RWPE2 (cell line): ENCODE measurements at regions not wholly inside any gene's neighbourhood (a gene's known extent, or its start where the extent isn't known, plus 50 kb on each side); places are given as distances from the start of the nearest gene placed in this dataset.

Source experiments
- ATAC-seq: fragments of 200-7000 bp; cut with Tn5 transposase; 3 replicates; pipeline ENCODE4 v1.9.1; 2021; ENCODE audit warnings: low read depth
- DNase-seq: peaks from one replicate; pipeline ENCODE4 v3.0.0-alpha.2; 2020; ENCODE audit warnings: low spot score
- H3K27ac ChIP-seq: fragments of 450-650 bp; 2 replicates; pipeline ENCODE4 v1.5.1; 2017; ENCODE audit warnings: mild to moderate bottlenecking; ENCODE audit not compliant: poor library complexity, severe bottlenecking
- H3K27me3 ChIP-seq: fragments of 250-450 bp; sonication (Bioruptor Pico); 2 replicates; pipeline ENCODE4 v1.5.1; 2021; ENCODE audit warnings: mild to moderate bottlenecking, moderate library complexity; ENCODE audit not compliant: insufficient read depth, poor library complexity, severe bottlenecking
- H3K36me3 ChIP-seq: fragments of 250-450 bp; sonication (Bioruptor Pico); 2 replicates; pipeline ENCODE4 v1.5.1; 2020; ENCODE audit warnings: low read depth, mild to moderate bottlenecking, moderate library complexity
- H3K4me1 ChIP-seq: fragments of 250-450 bp; sonication (Bioruptor Pico); 2 replicates; pipeline ENCODE4 v1.5.1; 2021; ENCODE audit warnings: mild to moderate bottlenecking, moderate library complexity; ENCODE audit not compliant: insufficient read depth, poor library complexity, severe bottlenecking
- H3K4me3 ChIP-seq: fragments of 250-450 bp; sonication (Bioruptor Pico); 2 replicates; pipeline ENCODE4 v1.5.1; 2021; ENCODE audit warnings: mild to moderate bottlenecking, moderate library complexity; ENCODE audit not compliant: severe bottlenecking
- H3K9me3 ChIP-seq: fragments of 250-450 bp; sonication (Bioruptor Pico); 2 replicates; pipeline ENCODE4 v1.5.1; 2021; ENCODE audit warnings: mild to moderate bottlenecking, moderate library complexity; ENCODE audit not compliant: severe bottlenecking
- TF ChIP-seq, protein P1 (sequence below): fragments of 450-650 bp; IDR thresholded peaks from one replicate; pipeline ENCODE4 v1.5.1; 2017; ENCODE audit warnings: mild to moderate bottlenecking, moderate library complexity; ENCODE audit not compliant: poor library complexity, severe bottlenecking

- ATAC-seq (no peak), DNase-seq (no peak)
- no peaks in the 10 kb centered on the region for H3K36me3 ChIP-seq
- H3K4me1 ChIP-seq, result no peaks in the 10 kb centered on the region
- H3K4me3 ChIP-seq, result no peak overlapping the region
- H3K27ac ChIP-seq, result no peak overlapping the region
- H3K9me3 ChIP-seq, result no peaks in the 10 kb centered on the region
- TF ChIP-seq, protein P1, sequence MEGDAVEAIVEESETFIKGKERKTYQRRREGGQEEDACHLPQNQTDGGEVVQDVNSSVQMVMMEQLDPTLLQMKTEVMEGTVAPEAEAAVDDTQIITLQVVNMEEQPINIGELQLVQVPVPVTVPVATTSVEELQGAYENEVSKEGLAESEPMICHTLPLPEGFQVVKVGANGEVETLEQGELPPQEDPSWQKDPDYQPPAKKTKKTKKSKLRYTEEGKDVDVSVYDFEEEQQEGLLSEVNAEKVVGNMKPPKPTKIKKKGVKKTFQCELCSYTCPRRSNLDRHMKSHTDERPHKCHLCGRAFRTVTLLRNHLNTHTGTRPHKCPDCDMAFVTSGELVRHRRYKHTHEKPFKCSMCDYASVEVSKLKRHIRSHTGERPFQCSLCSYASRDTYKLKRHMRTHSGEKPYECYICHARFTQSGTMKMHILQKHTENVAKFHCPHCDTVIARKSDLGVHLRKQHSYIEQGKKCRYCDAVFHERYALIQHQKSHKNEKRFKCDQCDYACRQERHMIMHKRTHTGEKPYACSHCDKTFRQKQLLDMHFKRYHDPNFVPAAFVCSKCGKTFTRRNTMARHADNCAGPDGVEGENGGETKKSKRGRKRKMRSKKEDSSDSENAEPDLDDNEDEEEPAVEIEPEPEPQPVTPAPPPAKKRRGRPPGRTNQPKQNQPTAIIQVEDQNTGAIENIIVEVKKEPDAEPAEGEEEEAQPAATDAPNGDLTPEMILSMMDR, result no peak
- no peaks in the 10 kb centered on the region for H3K27me3 ChIP-seq
Observed at GRCh38 chr2:58903427-58903826, 662.3 kb upstream of the FANCL start.

GRCh38 chr2:58900246-58901027 lies 659.3 kb upstream of the FANCL start:
- H3K4me1 ChIP-seq, result no peaks in the 10 kb centered on the region
- H3K9me3 ChIP-seq, result no peaks in the 10 kb centered on the region
- H3K36me3 ChIP-seq, result no peaks in the 10 kb centered on the region
- no peak overlapping the region for H3K27ac ChIP-seq
- ATAC-seq, result no peak
- H3K27me3 ChIP-seq, result no peaks in the 10 kb centered on the region
- TF ChIP-seq, protein P1, result no peak
- H3K4me3 ChIP-seq, result no peak overlapping the region
- no peak for DNase-seq

DNA sequence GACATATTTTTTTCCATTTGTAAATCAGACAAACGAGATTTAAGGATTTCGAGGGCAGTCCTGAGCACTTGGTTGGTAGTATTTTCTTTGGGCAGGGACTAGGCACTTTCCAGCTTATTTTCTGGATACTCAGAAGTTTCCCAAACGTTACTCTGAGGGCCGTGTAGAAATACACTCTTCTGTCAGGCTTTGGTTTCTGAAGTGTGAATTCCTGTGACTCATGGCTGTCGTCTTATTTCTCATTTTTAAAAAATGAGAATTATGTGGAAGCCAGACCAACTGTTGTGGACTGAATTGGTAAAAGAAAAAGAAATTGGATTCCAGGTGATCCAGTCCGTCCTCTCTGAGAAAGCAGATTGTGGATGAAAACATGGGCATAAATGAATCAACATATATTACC lies 658.6 kb upstream of the FANCL start:
- Histone ChIP-seq H3K27ac (no peak overlapping the region), H3K4me3 (no peak overlapping the region), H3K9me3 (no peaks in the 10 kb centered on the region), H3K36me3 (no peaks in the 10 kb centered on the region), H3K4me1 (no peaks in the 10 kb centered on the region), H3K27me3 (no peaks in the 10 kb centered on the region)
- no peak for DNase-seq
- TF ChIP-seq, protein P1, result no peak
- ATAC-seq, result peak; percentile 35; the same call in 1 of the 3 replicates

DNA sequence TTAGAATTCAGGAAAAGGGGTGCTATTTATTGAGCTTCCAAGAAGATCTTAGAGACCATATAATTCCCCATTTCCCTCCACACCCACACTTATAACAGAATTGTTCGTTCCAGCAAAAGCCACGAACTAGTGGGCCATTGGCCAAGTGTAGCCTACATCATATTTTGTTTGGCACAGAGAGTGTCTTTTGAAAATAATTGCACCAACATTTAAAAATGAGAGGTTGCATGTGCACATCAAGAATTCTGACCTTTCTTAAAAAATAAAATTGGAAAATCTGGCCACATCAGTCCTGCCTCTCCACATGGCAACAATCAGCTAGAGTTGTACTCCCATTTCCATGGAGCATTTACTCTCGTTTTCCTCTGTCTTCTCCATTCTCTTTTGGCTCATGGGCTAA lies 655.5 kb upstream of the FANCL start:
- Histone ChIP-seq H3K4me3 (no peak overlapping the region), H3K27ac (no peak overlapping the region), H3K4me1 (no peaks in the 10 kb centered on the region), H3K36me3 (no peaks in the 10 kb centered on the region), H3K9me3 (no peaks in the 10 kb centered on the region), H3K27me3 (no peaks in the 10 kb centered on the region)
- ATAC-seq (no peak), DNase-seq (no peak)
- TF ChIP-seq, protein P1, result no peak

DNA sequence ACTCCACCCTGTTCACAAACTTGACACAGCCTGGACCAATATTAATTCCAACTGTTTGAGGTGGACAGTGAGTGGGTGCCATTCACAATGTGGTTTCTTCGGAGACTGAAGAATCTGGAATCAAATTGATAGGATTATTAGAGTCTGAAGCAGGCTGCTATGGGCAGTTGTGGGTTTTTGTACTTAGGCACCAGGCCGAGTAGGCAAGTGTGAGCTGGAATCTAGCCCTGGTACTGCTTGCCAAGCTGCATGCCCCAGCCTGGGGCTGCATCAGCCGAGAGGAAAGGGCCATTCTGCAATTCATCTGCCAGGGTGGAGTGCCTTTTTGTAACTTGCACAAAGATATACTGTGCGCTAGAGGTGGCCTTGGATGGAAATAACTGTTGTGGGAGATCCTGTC lies 654.7 kb upstream of the FANCL start:
- no peak overlapping the region for H3K27ac ChIP-seq
- no peak overlapping the region for H3K4me3 ChIP-seq
- no peaks in the 10 kb centered on the region for H3K36me3 ChIP-seq
- DNase-seq (no peak), ATAC-seq (no peak)
- H3K4me1 ChIP-seq, result no peaks in the 10 kb centered on the region
- H3K27me3 ChIP-seq, result no peaks in the 10 kb centered on the region
- TF ChIP-seq, protein P1, result no peak
- H3K9me3 ChIP-seq, result no peaks in the 10 kb centered on the region
